Activated CD8-positive, alpha-beta T cell treated with anti-CD3 and anti-CD28 coated beads for 36 hours (primary cell): ENCODE measurements at regions not wholly inside any gene's neighbourhood (a gene's known extent, or its start where the extent isn't known, plus 50 kb on each side); places are given as distances from the start of the nearest gene placed in this dataset.

Experiments used
- ATAC-seq: fragments of 200-7000 bp; cut with Tn5 transposase; one replicate; pipeline ENCODE4 v1.10.0; 2021; ENCODE audit warnings: mild to moderate bottlenecking, moderate library complexity
- CTCF ChIA-PET: fragments of 350-600 bp; sonication (Branson Sonifier 250); formaldehyde crosslinking; loops from one replicate; lab custom pipeline; 2021; ENCODE audit warnings: antibody characterized with exemption; lab: Charles Lee
- POLR2A ChIA-PET: fragments of 350-600 bp; sonication (Branson Sonifier 250); formaldehyde crosslinking; loops from one replicate; lab custom pipeline; 2021; ENCODE audit warnings: antibody characterized with exemption; lab: Charles Lee
- DNase-seq: peaks from one replicate; pipeline ENCODE4 v3.0.0-alpha.2; 2020
- H3K27ac Mint-ChIP-seq: one replicate; pipeline ENCODE4 v1.8.0; 2021; ENCODE audit warnings: mild to moderate bottlenecking, mixed read lengths
- H3K27me3 Mint-ChIP-seq: one replicate; pipeline ENCODE4 v1.8.0; 2021; ENCODE audit warnings: mixed read lengths
- H3K36me3 Mint-ChIP-seq: one replicate; pipeline ENCODE4 v1.8.0; 2021; ENCODE audit warnings: low read depth, mixed read lengths
- H3K4me1 Mint-ChIP-seq: one replicate; pipeline ENCODE4 v1.8.0; 2021; ENCODE audit warnings: low read depth, mixed read lengths
- H3K4me3 Mint-ChIP-seq: one replicate; pipeline ENCODE4 v1.8.0; 2021; ENCODE audit warnings: mild to moderate bottlenecking, moderate library complexity, mixed read lengths
- H3K9me3 Mint-ChIP-seq: one replicate; pipeline ENCODE4 v1.8.0; 2021; ENCODE audit warnings: mixed read lengths
- intact Hi-C: fragments of 100-400 bp; cut with micrococcal nuclease; formaldehyde crosslinking; loops from one replicate; pipeline ENCODE4 v1.10.0; 2022
- TF ChIP-seq, protein P1 (sequence below): fragments of 200-600 bp; IDR thresholded peaks from one replicate; pipeline ENCODE4 v1.8.0; 2022; ENCODE audit warnings: antibody characterized with exemption, mild to moderate bottlenecking

DNA sequence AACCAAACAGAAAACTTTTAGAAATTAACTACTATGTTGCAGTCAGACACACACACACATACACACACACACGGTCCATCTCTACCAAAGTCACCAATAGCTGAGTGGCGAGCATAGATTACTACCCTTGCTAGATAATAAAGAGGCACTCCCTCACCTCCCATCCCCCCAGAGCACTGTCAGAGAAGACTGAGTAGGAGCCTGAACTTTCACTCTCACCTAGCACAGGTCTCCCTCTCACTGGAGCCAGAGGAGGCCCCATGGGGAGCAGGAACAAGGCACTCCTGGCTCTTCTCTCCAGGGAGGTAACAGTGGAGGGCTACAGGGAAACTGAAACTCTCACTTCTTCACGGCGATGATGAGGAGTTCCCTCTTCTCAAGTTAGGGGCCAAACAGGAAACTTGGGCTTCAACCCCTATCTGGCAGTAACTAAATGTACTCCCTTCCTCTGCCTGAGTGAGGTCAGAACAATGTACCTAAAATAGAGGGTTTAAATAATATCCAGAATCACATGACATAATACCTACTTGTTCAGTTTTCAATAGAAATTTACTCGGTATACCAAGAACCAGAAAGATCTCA lies 975.3 kb upstream of the GBE1 start:
- H3K4me1 Mint-ChIP-seq = no peaks in the 10 kb centered on the region
- no peak for DNase-seq
- TF ChIP-seq, protein P1, sequence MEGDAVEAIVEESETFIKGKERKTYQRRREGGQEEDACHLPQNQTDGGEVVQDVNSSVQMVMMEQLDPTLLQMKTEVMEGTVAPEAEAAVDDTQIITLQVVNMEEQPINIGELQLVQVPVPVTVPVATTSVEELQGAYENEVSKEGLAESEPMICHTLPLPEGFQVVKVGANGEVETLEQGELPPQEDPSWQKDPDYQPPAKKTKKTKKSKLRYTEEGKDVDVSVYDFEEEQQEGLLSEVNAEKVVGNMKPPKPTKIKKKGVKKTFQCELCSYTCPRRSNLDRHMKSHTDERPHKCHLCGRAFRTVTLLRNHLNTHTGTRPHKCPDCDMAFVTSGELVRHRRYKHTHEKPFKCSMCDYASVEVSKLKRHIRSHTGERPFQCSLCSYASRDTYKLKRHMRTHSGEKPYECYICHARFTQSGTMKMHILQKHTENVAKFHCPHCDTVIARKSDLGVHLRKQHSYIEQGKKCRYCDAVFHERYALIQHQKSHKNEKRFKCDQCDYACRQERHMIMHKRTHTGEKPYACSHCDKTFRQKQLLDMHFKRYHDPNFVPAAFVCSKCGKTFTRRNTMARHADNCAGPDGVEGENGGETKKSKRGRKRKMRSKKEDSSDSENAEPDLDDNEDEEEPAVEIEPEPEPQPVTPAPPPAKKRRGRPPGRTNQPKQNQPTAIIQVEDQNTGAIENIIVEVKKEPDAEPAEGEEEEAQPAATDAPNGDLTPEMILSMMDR = no peak
- H3K27ac Mint-ChIP-seq = no peak overlapping the region
- no peaks in the 10 kb centered on the region for H3K9me3 Mint-ChIP-seq
- H3K4me3 Mint-ChIP-seq = no peak overlapping the region
- ChIA-PET CTCF (no interaction called here), POLR2A (no interaction called here)
- no peak for ATAC-seq
- H3K27me3 Mint-ChIP-seq = no peaks in the 10 kb centered on the region
- intact Hi-C loops = no loop called here
- H3K36me3 Mint-ChIP-seq = no peaks in the 10 kb centered on the region

DNA sequence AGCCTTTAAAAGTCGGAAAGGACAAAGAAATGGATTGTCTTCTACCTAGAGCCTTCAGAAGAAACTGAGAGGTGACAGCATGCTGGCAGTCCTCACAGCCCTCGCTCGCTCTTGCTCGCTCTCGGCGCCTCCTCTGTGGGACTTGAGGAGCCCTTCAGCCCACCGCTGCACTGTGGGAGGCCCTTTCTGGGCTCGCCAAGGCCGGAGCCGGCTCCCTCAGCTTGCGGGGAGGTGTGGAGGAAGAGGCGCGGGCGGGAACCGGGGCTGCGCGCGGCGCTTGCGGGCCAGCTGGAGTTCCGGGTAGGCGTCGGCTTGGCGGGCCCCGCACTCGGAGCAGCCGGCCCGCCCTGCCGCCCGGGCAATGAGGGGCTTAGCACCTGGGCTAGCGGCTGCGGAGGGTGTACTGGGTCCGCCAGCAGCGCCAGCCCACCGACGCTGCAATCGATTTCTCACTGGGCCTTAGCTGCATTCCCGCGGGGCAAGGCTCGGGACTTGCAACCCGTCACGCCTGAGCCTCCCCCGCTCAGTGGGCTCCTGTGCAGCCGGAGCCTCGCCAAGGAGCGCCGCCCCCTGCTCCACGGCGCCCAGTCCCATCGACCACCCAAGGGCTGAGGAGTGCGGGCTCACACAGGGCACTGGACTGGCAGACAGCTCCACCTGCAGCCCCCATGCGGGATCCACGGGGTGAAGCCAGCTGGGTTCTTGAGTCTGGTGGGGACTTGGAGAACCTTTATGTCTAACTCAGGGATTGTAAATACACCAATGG lies 953.8 kb upstream of the GBE1 start:
- CTCF ChIA-PET = no interaction called here
- ATAC-seq = no peak
- Mint-ChIP-seq H3K27me3 (no peaks in the 10 kb centered on the region), H3K4me1 (no peaks in the 10 kb centered on the region), H3K9me3 (peaks cover 11% of the 10 kb centered on the region), H3K27ac (no peak overlapping the region), H3K36me3 (no peaks in the 10 kb centered on the region), H3K4me3 (no peak overlapping the region)
- POLR2A ChIA-PET = no interaction called here
- DNase-seq = no peak
- TF ChIP-seq, protein P1 = no peak
- intact Hi-C loops = no loop called here

DNA sequence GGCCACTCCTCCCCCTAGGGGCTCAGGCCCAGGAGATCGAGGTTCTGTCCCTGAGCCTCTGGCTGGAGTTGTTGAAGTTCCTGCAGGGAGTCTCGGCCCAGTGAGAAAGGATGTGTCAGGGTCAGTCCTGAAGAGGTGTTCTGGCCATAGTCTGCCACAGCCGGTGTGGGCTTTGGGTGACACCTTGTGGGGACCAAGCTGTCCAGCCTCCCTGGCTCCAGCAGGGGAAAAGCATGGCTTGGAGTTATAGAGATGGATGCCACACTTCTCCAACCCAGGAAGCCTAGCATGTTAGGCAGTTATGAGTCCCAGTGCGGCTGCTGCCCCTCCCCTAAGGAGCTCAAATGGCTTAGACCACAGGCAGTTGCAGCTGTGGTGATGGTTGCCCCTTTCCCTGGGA lies 945.6 kb upstream of the GBE1 start:
- ChIA-PET CTCF (no interaction called here), POLR2A (no interaction called here)
- H3K4me3 Mint-ChIP-seq = no peak overlapping the region
- no peaks in the 10 kb centered on the region for H3K4me1 Mint-ChIP-seq
- ATAC-seq (no peak), DNase-seq (no peak)
- H3K27ac Mint-ChIP-seq = no peak overlapping the region
- H3K9me3 Mint-ChIP-seq = peaks cover 3% of the 10 kb centered on the region
- intact Hi-C loops = no loop called here
- no peaks in the 10 kb centered on the region for H3K27me3 Mint-ChIP-seq
- TF ChIP-seq, protein P1 = no peak
- H3K36me3 Mint-ChIP-seq = no peaks in the 10 kb centered on the region

DNA sequence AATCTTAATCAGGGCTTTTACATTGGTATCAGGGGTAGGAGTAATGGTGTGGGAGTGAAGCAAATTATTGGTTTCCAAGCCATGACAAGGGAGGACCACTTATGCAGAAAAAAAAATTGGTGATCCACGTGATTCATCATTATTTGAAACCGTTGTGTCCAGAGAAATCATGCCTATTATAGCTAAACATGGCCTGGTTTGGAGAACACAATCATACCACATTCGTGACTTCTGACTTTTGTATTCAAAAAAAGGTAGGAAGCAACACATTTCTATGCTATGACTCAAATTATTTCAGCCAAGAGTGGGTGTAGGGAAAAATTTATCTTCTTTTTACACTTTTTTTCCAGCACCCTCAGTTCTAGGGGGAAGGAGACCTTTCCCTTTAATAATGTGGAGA lies 924.3 kb upstream of the GBE1 start:
- Mint-ChIP-seq H3K27ac (no peak overlapping the region), H3K4me1 (no peaks in the 10 kb centered on the region), H3K27me3 (no peaks in the 10 kb centered on the region), H3K36me3 (no peaks in the 10 kb centered on the region), H3K4me3 (no peak overlapping the region), H3K9me3 (peaks cover 2% of the 10 kb centered on the region)
- ATAC-seq = no peak
- TF ChIP-seq, protein P1 = no peak
- ChIA-PET CTCF (no interaction called here), POLR2A (no interaction called here)
- intact Hi-C loops = no loop called here
- DNase-seq = no peak

DNA sequence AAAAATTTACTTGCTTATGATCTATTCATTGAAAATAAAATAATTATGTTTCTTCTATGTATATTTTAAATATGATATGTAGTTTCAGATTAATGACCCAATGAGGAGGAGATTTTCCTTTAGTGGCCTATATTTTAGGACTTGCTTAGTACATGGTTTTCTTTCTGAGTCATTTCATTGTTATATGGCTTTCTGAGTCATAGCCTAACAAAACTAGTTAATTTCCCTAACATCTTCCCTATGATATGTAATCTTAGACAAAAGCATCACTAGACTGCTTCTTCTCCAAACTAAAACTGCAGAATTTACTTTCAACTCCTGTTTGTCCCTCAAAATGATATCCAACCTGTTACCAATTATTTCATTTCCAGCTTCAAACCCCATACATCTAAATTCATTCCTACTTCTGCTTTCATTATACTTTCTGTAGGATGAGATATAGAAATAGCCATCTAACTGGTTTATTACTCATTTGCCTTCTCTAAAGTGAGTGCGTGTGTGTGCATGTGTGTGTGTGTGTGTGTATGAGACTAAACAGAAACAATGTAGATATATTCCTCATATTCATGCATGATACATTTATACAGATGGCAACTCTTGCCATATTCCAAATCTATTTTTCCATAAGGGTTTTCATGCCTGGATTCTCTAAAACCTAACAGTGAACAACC lies 915.0 kb upstream of the GBE1 start:
- Mint-ChIP-seq H3K27me3 (no peaks in the 10 kb centered on the region), H3K36me3 (no peaks in the 10 kb centered on the region), H3K4me3 (no peak overlapping the region), H3K9me3 (peaks cover 2% of the 10 kb centered on the region), H3K4me1 (no peaks in the 10 kb centered on the region), H3K27ac (no peak overlapping the region)
- intact Hi-C loops = no loop called here
- CTCF ChIA-PET = no interaction called here
- POLR2A ChIA-PET = no interaction called here
- ATAC-seq (no peak), DNase-seq (no peak)
- TF ChIP-seq, protein P1 = no peak
